GM12878 (cell line): ENCODE measurements at regions not wholly inside any gene's neighbourhood (a gene's known extent, or its start where the extent isn't known, plus 50 kb on each side); places are given as distances from the start of the nearest gene placed in this dataset.

Experiments
- ATAC-seq: fragments of 200-7000 bp; cut with Tn5 transposase; 3 replicates; pipeline ENCODE4 v1.9.1; 2020; ENCODE audit warnings: mild to moderate bottlenecking, moderate library complexity
- BruUV-seq: library from RNA; stranded (reverse); fragments of 400-500 nt; replicated peaks from 2 replicates; lab custom pipeline; 2021; lab: Mats Ljungman, UMichigan
- CTCF ChIA-PET: fragments of 300-600 bp; sonication (Branson Sonifier 250); formaldehyde crosslinking; extraction: SDS; loops from one replicate; lab custom pipeline; 2021; ENCODE audit warnings: inconsistent platforms; lab: Yijun Ruan, JAX
- POLR2A ChIA-PET: fragments of 350-600 bp; formaldehyde crosslinking; extraction: SDS; loops from one replicate; lab custom pipeline; 2021; ENCODE audit warnings: inconsistent platforms; lab: Charles Lee
- RAD21 ChIA-PET: fragments of 300-600 bp; sonication (Branson Sonifier 250); formaldehyde crosslinking; loops from one replicate; lab custom pipeline; 2023; ENCODE audit warnings: antibody characterized with exemption; ENCODE audit not compliant: unreplicated experiment; lab: Charles Lee
- SMC1A ChIA-PET: fragments of 300-600 bp; sonication (Branson Sonifier 250); formaldehyde crosslinking; loops from one replicate; lab custom pipeline; 2023; ENCODE audit not compliant: unreplicated experiment, uncharacterized antibody; lab: Charles Lee
- DNase-seq: peaks from one replicate; pipeline ENCODE4 v3.0.0-alpha.2; 2011; ENCODE audit warnings: low read depth, low spot score
- FAIRE-seq: peaks from 3 replicates; lab custom pipeline; 2011; peaks lifted over from hg19 to GRCh38; lab: Jason Lieb, UNC
- H2AFZ ChIP-seq: 2 replicates; pipeline ENCODE4 v1.6.0; 2011; ENCODE audit warnings: low read depth, low read length, control low read depth; ENCODE audit not compliant: control insufficient read depth
- H3K27ac ChIP-seq: 2 replicates; pipeline ENCODE4 v1.5.1; 2011; ENCODE audit warnings: control low read depth; ENCODE audit not compliant: control insufficient read depth, insufficient read depth
- H3K27me3 ChIP-seq, 2 experiments: replicated peaks in 1 of 2; 2 replicates each; pipeline versions ENCODE4 v1.6.0 to v1.6.1; 2011; ENCODE audit warnings: low read length in 1 of 2; ENCODE audit not compliant: control insufficient read depth in 2 of 2, insufficient read depth in 2 of 2
- H3K36me3 ChIP-seq, 2 experiments: 2 replicates each; pipeline ENCODE4 v1.5.1; 2011; ENCODE audit warnings: low read length in 1 of 2; ENCODE audit not compliant: control insufficient read depth in 2 of 2, insufficient read depth in 2 of 2
- H3K4me1 ChIP-seq: 2 replicates; pipeline ENCODE4 v1.6.1; 2011; ENCODE audit warnings: mild to moderate bottlenecking, low read length, moderate library complexity, mixed read lengths; ENCODE audit not compliant: control insufficient read depth, insufficient read depth
- H3K4me2 ChIP-seq: 2 replicates; pipeline ENCODE4 v1.6.0; 2011; ENCODE audit warnings: control low read depth; ENCODE audit not compliant: control insufficient read depth, insufficient read depth
- H3K4me3 ChIP-seq: fragments of 200-600 bp; sonication (generic); 2 replicates; pipeline ENCODE4 v1.5.1; 2016
- H3K79me2 ChIP-seq: 2 replicates; pipeline ENCODE4 v1.6.0; 2011; ENCODE audit warnings: low read length; ENCODE audit not compliant: control insufficient read depth, insufficient read depth
- H3K9ac ChIP-seq: 2 replicates; pipeline ENCODE4 v1.8.0; 2011; ENCODE audit warnings: low read length, control low read depth, mixed read lengths; ENCODE audit not compliant: control insufficient read depth, insufficient read depth
- H3K9me3 ChIP-seq: replicated peaks from 3 replicates; pipeline ENCODE4 v1.5.1; 2011; ENCODE audit warnings: mild to moderate bottlenecking, low read length; ENCODE audit not compliant: control insufficient read depth, insufficient read depth
- H4K20me1 ChIP-seq: 2 replicates; pipeline ENCODE4 v1.6.0; 2011; ENCODE audit not compliant: control insufficient read depth, insufficient read depth
- CREB1 ChIP-seq: IDR thresholded peaks from 2 replicates; pipeline ENCODE4 v1.6.1; 2012; ENCODE audit warnings: low read depth, mild to moderate bottlenecking, inconsistent platforms
- CREM ChIP-seq: IDR thresholded peaks from 2 replicates; pipeline ENCODE4 v1.6.1; 2014; ENCODE audit warnings: antibody characterized with exemption, low read depth
- DPF2 ChIP-seq: fragments of 450-650 bp; IDR thresholded peaks from 2 replicates; pipeline ENCODE4 v1.6.1; 2017; ENCODE audit warnings: mild to moderate bottlenecking
- ETV6 ChIP-seq, 2 experiments: fragments of 450-650 bp in 1 of 2; IDR thresholded peaks in 1 of 2; conservative IDR thresholded peaks in 1 of 2; 2 replicates each; pipeline ENCODE4 v1.6.1; 2014; ENCODE audit warnings: antibody characterized with exemption in 1 of 2, borderline replicate concordance in 1 of 2, low read depth in 1 of 2, mild to moderate bottlenecking in 1 of 2, moderate library complexity in 1 of 2
- HDAC6 ChIP-seq: fragments of 200-600 bp; sonication (generic); IDR thresholded peaks from one replicate; pipeline ENCODE4 v1.8.0; 2017; ENCODE audit warnings: antibody characterized with exemption; ENCODE audit not compliant: unreplicated experiment
- RELA ChIP-seq: fragments of 450-650 bp; IDR thresholded peaks from 2 replicates; pipeline ENCODE4 v1.8.0; 2014; ENCODE audit warnings: borderline replicate concordance; ENCODE audit not compliant: partially characterized antibody
- WGBS: methylation state at CpG from one replicate; pipeline ENCODE4 v1.1.6; 2016; ENCODE audit warnings: low lambda C conversion rate; ENCODE audit not compliant: insufficient replicate concordance, insufficient coverage; ENCODE audit errors: missing lambda C conversion rate; 5-methylcytosine and 5-hydroxymethylcytosine counted together
- in situ Hi-C: fragments of 300-500 bp; cut with MboI; formaldehyde crosslinking; loops from 9 replicates; pipeline ENCODE4 v1.14.3; 2018; ENCODE audit warnings: mixed read lengths
- intact Hi-C: fragments of 100-400 bp; cut with micrococcal nuclease; formaldehyde crosslinking; loops from one replicate; pipeline ENCODE4 v1.14.2; 2022; ENCODE audit not compliant: unreplicated experiment
- TF ChIP-seq, protein P1 (sequence below): fragments of 450-650 bp; IDR thresholded peaks from 2 replicates; pipeline ENCODE4 v1.6.1; 2017; ENCODE audit warnings: mild to moderate bottlenecking, low read depth, inconsistent platforms; ENCODE audit not compliant: poor library complexity, severe bottlenecking
- TF ChIP-seq, protein P2 (sequence below): fragments of 450-650 bp; IDR thresholded peaks from 2 replicates; pipeline ENCODE4 v1.6.1; 2016; ENCODE audit warnings: mild to moderate bottlenecking, moderate library complexity, borderline replicate concordance
- TF ChIP-seq, protein P3 (sequence below): IDR thresholded peaks from 2 replicates; pipeline ENCODE4 v1.6.1; 2011; ENCODE audit warnings: borderline replicate concordance, low read depth, mild to moderate bottlenecking, moderate library complexity, mixed read lengths, low read length; ENCODE audit not compliant: insufficient read depth; ENCODE audit errors: extremely low read length
- TF ChIP-seq, protein P4 (sequence below): IDR thresholded peaks from 2 replicates; pipeline ENCODE4 v1.6.1; 2012; ENCODE audit warnings: mild to moderate bottlenecking, low read depth, low read length

- Histone ChIP-seq H3K9ac (no peak overlapping the region), H3K4me1 (no peaks in the 10 kb centered on the region), H3K4me3 (no peak overlapping the region), H3K4me2 (no peak overlapping the region), H3K27me3 (no peaks in the 10 kb centered on the region), H2AFZ (no peak overlapping the region), H3K36me3 (no peaks in the 10 kb centered on the region), H3K9me3 (no peaks in the 10 kb centered on the region), H4K20me1 (no peaks in the 10 kb centered on the region), H3K79me2 (no peaks in the 10 kb centered on the region), H3K27ac (no peak overlapping the region)
- WGBS = 10% methylated on average over 8 of the region's 8 CpGs
- ATAC-seq (no peak; the same call in 2 of the 3 replicates), FAIRE-seq (no peak), DNase-seq (no peak)
- ChIA-PET CTCF (no interaction called here), SMC1A (interaction anchor here (0.7 kb wide), 1 partner anchor 42 kb away, joined by 3 read pairs; no protein-coding TSS in a partner anchor), RAD21 (interaction anchor here (0.5 to 1.1 kb wide), 2 partner anchors 144 to 198 kb away, joined by 3 read pairs; no protein-coding TSS in a partner anchor), POLR2A (no interaction called here)
- BruUV-seq = no TSS peak
- in situ Hi-C loops (no loop called here), intact Hi-C loops (no loop called here)
- TF ChIP-seq, protein P1, sequence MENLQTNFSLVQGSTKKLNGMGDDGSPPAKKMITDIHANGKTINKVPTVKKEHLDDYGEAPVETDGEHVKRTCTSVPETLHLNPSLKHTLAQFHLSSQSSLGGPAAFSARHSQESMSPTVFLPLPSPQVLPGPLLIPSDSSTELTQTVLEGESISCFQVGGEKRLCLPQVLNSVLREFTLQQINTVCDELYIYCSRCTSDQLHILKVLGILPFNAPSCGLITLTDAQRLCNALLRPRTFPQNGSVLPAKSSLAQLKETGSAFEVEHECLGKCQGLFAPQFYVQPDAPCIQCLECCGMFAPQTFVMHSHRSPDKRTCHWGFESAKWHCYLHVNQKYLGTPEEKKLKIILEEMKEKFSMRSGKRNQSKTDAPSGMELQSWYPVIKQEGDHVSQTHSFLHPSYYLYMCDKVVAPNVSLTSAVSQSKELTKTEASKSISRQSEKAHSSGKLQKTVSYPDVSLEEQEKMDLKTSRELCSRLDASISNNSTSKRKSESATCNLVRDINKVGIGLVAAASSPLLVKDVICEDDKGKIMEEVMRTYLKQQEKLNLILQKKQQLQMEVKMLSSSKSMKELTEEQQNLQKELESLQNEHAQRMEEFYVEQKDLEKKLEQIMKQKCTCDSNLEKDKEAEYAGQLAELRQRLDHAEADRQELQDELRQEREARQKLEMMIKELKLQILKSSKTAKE = no peak
- TF ChIP-seq HDAC6 (no peak), DPF2 (no peak), CREB1 (no peak), RELA (no peak), ETV6 (conservative IDR thresholded peaks at IDR 0.05 in 1 of 2, IDR thresholded peaks at IDR 0.05 in 1 of 2; ENCODE audit: borderline replicate concordance in 1 of 2, low read depth in 1 of 2) (no peak), CREM (no peak)
- TF ChIP-seq, protein P2, sequence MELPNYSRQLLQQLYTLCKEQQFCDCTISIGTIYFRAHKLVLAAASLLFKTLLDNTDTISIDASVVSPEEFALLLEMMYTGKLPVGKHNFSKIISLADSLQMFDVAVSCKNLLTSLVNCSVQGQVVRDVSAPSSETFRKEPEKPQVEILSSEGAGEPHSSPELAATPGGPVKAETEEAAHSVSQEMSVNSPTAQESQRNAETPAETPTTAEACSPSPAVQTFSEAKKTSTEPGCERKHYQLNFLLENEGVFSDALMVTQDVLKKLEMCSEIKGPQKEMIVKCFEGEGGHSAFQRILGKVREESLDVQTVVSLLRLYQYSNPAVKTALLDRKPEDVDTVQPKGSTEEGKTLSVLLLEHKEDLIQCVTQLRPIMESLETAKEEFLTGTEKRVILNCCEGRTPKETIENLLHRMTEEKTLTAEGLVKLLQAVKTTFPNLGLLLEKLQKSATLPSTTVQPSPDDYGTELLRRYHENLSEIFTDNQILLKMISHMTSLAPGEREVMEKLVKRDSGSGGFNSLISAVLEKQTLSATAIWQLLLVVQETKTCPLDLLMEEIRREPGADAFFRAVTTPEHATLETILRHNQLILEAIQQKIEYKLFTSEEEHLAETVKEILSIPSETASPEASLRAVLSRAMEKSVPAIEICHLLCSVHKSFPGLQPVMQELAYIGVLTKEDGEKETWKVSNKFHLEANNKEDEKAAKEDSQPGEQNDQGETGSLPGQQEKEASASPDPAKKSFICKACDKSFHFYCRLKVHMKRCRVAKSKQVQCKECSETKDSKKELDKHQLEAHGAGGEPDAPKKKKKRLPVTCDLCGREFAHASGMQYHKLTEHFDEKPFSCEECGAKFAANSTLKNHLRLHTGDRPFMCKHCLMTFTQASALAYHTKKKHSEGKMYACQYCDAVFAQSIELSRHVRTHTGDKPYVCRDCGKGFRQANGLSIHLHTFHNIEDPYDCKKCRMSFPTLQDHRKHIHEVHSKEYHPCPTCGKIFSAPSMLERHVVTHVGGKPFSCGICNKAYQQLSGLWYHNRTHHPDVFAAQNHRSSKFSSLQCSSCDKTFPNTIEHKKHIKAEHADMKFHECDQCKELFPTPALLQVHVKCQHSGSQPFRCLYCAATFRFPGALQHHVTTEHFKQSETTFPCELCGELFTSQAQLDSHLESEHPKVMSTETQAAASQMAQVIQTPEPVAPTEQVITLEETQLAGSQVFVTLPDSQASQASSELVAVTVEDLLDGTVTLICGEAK = no peak
- TF ChIP-seq, protein P3, sequence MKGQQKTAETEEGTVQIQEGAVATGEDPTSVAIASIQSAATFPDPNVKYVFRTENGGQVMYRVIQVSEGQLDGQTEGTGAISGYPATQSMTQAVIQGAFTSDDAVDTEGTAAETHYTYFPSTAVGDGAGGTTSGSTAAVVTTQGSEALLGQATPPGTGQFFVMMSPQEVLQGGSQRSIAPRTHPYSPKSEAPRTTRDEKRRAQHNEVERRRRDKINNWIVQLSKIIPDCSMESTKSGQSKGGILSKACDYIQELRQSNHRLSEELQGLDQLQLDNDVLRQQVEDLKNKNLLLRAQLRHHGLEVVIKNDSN = no peak
- TF ChIP-seq, protein P4, sequence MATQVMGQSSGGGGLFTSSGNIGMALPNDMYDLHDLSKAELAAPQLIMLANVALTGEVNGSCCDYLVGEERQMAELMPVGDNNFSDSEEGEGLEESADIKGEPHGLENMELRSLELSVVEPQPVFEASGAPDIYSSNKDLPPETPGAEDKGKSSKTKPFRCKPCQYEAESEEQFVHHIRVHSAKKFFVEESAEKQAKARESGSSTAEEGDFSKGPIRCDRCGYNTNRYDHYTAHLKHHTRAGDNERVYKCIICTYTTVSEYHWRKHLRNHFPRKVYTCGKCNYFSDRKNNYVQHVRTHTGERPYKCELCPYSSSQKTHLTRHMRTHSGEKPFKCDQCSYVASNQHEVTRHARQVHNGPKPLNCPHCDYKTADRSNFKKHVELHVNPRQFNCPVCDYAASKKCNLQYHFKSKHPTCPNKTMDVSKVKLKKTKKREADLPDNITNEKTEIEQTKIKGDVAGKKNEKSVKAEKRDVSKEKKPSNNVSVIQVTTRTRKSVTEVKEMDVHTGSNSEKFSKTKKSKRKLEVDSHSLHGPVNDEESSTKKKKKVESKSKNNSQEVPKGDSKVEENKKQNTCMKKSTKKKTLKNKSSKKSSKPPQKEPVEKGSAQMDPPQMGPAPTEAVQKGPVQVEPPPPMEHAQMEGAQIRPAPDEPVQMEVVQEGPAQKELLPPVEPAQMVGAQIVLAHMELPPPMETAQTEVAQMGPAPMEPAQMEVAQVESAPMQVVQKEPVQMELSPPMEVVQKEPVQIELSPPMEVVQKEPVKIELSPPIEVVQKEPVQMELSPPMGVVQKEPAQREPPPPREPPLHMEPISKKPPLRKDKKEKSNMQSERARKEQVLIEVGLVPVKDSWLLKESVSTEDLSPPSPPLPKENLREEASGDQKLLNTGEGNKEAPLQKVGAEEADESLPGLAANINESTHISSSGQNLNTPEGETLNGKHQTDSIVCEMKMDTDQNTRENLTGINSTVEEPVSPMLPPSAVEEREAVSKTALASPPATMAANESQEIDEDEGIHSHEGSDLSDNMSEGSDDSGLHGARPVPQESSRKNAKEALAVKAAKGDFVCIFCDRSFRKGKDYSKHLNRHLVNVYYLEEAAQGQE = no peak
Measured at GRCh38 chr5:123814801-123815470, 303.0 kb downstream of the CSNK1G3 start.
